SH-SY5Y (cell line): ENCODE measurements at regions not wholly inside any gene's neighbourhood (a gene's known extent, or its start where the extent isn't known, plus 50 kb on each side); places are given as distances from the start of the nearest gene placed in this dataset.

Experiments used
- GATA2 ChIP-seq: IDR thresholded peaks from 2 replicates; pipeline ENCODE4 v1.6.1; 2011; ENCODE audit warnings: mild to moderate bottlenecking, low read depth, low read length
- GATA3 ChIP-seq: IDR thresholded peaks from 2 replicates; pipeline ENCODE4 v1.6.1; 2011; ENCODE audit warnings: low read depth, mild to moderate bottlenecking, low read length, moderate library complexity

DNA sequence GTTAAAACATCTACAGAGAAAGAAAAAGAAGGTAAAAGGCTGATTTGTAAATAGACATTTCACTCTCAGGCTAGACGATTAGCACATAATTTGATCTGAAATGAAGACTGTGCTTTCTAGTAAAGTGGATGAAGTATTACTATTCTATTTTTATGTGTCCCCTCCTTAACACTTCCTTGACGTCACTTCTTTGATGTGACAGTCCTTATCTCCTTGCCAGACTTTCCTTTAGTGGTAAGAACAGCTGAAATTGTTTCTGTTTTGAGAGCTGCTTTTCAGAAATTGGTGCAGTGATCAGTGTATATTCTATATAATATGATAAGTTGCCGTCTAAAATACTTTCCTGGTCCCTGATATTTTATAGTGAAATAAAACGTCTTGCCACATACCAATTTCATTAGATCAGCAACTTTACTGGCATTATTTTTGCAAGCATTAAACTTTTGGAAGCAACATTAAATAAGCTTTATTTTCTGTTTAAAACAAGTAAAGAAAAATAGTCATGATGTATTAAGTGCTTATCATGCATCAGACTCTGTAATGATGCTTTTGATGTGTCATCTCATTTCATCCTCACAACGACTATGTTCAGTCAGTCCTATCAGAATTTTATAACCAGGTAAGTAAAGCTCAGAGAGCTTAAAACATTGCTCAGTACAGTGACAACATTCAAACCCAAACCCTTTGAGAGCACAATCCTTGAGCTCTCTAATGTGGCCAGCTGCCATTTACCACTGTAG, 210.3 kb upstream of the PCDH9 start:
- no peak for TF ChIP-seq GATA2
- TF ChIP-seq GATA3, result no peak
